Endothelial cell of umbilical vein (primary cell): ENCODE measurements at regions not wholly inside any gene's neighbourhood (a gene's known extent, or its start where the extent isn't known, plus 50 kb on each side); places are given as distances from the start of the nearest gene placed in this dataset.

Experiments used
- CTCF ChIP-seq, 2 donors: IDR thresholded peaks; 1 replicate in 1 of 2; 2 replicates in 1 of 2; pipeline ENCODE4 v1.5.1; 2011; ENCODE audit warnings: low read length in 2 of 2, mild to moderate bottlenecking in 2 of 2, moderate library complexity in 2 of 2, control low read depth in 1 of 2, inconsistent platforms in 1 of 2, low read depth in 1 of 2; ENCODE audit not compliant: insufficient read depth in 1 of 2; ENCODE audit errors: extremely low read depth in 1 of 2
- EZH2 ChIP-seq: IDR thresholded peaks from 2 replicates; pipeline ENCODE4 v1.6.1; 2012; ENCODE audit warnings: borderline replicate concordance, low read depth, mild to moderate bottlenecking, moderate library complexity, low read length, inconsistent platforms; ENCODE audit not compliant: severe bottlenecking
- POLR2A ChIP-seq: IDR thresholded peaks from 2 replicates; pipeline ENCODE4 v1.6.1; 2012; ENCODE audit warnings: low read depth, mild to moderate bottlenecking, control low read depth, low read length

GRCh38 chr2:125224188-125224587 is 1199.1 kb downstream of the CNTNAP5 start:
- no peak for TF ChIP-seq EZH2
- TF ChIP-seq CTCF (IDR thresholded peaks at IDR 0.05; ENCODE audit: extremely low read depth in 1 of 2, insufficient read depth in 1 of 2, low read depth in 1 of 2, low read length in 2 of 2) = no peak
- no peak for TF ChIP-seq POLR2A
